D341Med (cell line): ENCODE measurements at regions not wholly inside any gene's neighbourhood (a gene's known extent, or its start where the extent isn't known, plus 50 kb on each side); places are given as distances from the start of the nearest gene placed in this dataset.
"Not testable (repeated sequence)": the region's sequence is repeated elsewhere in the genome, so short reads cannot be mapped to it uniquely, and the experiment has no call there.

ENCODE experiments used
- DNase-seq: peaks from one replicate; pipeline ENCODE4 v3.0.0; 2012; ENCODE audit warnings: low spot score

DNA sequence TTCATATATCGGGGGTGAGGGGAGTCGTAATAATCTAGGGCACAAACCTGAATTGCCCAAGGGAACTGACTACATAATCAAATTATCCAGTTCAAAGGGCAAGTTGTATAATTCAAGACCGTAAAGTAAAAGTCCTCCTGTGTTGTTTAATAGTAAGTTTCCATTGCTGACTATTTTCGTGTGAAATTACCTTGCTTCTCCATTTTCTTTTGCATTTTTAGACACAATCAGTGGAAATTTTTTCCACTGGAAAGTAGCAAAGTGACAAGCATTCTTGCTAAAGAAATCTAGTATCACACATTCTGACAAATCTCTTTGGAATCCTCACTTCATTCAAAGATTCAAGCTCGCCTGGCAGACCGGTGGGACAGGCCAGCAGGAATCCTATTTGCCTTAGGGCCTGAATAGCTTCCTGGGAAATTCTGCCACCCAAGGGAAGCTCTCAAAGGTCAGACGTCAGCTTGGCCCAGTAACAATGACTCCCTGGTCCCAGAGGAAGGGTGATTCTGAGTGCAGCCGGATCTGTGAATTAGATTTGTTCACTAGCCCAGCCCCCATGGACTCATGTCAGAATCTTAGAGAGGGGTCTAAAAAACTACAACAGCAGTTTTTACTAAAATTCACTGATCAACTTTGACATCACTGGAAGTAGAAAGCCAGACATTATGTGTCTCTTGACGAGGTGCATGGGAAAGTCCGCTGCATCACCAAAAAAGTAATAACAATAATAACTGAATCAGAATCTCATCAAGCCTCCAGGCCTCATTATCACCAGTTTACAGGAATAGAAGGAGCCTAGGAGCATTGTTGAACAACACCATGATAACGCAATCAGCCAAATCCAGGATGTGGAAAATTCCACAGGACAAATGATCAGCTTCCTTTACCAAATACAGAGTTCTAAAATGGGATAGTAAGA lies 161.0 kb downstream of the SKIDA1 start:
- no peak for DNase-seq

- DNase-seq: no peak
Observed at GRCh38 chr10:21363731-21364104, 161.8 kb downstream of the SKIDA1 start.

GRCh38 chr10:21363092-21363730 lies 162.3 kb downstream of the SKIDA1 start:
- DNase-seq: no peak

GRCh38 chr10:21359202-21359601 lies 166.3 kb downstream of the SKIDA1 start:
- DNase-seq: no peak

DNA sequence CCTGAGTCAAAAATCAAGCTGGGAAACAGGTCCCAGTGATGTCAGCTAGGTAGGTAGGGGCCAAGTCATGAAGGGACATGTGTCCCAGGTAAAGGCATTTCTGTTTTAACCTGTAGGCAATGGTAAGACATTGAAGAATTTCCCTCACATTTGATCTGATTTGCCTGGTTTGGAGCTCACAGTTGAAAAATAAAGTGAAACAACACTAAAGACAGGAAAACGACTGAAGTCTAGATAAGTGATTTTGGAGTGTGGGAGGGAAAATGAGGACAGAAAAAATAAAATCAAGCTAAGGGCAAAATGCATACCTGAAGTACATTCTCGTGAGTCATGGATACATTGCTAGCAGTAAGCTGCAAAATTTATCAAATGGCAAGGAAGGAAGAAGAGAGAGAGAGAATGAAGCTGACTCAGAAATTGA lies 169.9 kb downstream of the SKIDA1 start:
- DNase-seq: no peak

GRCh38 chr10:21352886-21353285 lies 172.6 kb downstream of the SKIDA1 start:
- DNase-seq: no peak

DNA sequence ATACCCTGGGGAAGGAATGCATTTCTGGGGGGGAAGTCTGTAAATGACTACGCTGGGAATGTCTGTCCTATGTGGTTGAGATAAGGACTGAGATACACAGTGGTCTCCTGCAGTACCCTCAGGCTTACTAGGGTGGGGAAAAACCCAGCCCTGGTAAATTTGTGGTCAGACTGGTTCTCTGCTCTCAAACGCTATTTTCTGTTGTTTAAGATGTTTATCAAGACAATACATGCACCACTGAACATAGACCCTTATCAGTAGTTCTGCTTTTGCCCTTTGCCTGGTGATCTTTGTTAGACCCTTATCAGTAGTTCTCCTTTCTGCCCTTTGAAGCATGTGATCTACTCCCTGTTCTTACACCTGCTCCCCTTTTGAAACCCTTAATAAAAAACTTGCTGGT lies 173.9 kb downstream of the SKIDA1 start:
- not testable (repeated sequence) for DNase-seq

- DNase-seq: no peak
Observed at GRCh38 chr10:21349912-21350286, 175.6 kb downstream of the SKIDA1 start.

GRCh38 chr10:21347785-21348170 lies 177.7 kb downstream of the SKIDA1 start:
- DNase-seq: no peak

- no peak for DNase-seq
Observed at GRCh38 chr10:21347043-21347784, 178.3 kb downstream of the SKIDA1 start.

GRCh38 chr10:21343087-21343486 lies 182.4 kb downstream of the SKIDA1 start:
- DNase-seq: no peak

- not testable (repeated sequence) for DNase-seq
Observed at GRCh38 chr10:21342499-21342898, 183.0 kb downstream of the SKIDA1 start.

DNA sequence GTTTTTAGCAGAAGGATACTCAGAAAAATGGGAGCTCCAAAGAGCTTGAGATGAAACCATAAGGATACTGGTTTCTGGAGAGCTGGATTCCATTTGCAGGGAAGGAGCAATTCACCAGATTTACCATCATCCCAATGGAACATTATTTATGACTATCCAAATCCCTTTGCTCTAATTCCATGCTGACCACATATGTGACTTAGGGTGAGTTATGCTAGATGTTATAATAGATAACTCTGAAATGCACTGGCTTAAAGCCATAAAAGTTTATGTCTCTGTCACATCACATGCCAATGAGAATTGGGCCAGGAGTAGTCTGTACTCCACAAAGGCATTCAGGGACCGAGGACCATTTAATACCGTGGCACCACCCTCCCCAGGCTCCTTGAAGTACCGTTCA lies 185.2 kb downstream of the SKIDA1 start:
- DNase-seq: no peak

GRCh38 chr10:21337171-21337792 lies 188.2 kb downstream of the SKIDA1 start:
- DNase-seq: no peak

- DNase-seq: no peak
Observed at GRCh38 chr10:21336476-21337170, 188.9 kb downstream of the SKIDA1 start.

- no peak for DNase-seq
Observed at GRCh38 chr10:21334891-21335696, 190.4 kb downstream of the SKIDA1 start.

- no peak for DNase-seq
Observed at GRCh38 chr10:21330628-21331020, 194.9 kb downstream of the SKIDA1 start.

- DNase-seq: no peak
Observed at GRCh38 chr10:21329995-21330627, 195.4 kb downstream of the SKIDA1 start.

DNA sequence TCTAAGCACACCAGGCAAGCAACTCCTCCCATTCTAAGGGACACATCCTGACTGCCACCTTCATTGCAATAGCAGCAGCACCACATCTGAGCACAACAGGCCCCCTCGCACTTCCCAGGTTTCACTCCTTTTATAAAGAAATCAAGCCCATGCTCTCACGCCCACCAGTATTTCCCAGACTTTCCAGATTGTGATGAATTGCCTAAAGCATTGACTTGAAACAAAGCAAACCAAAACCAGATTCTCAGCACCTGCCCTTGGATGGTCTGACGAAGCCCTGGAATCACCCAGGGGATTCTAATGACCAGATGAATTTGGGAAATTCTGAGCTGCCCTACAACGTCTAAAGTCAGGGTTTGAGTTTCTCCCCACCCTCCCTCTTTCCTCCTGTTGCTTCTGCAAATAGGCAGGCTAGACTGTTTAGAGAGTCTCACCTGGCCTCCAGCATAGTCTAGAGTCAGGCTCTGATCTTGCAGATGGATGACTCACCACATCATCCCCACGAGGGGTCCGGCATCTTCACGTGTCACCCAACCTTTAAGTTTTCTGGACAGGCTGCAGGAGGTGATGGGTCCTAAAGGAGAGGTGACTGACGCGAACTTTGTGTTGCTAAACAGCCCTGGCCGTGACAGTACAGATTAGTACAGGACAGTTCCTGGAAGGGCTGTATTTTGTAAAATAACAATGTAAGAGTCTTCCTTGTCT lies 198.0 kb downstream of the SKIDA1 start:
- DNase-seq: no peak
